SK-N-MC (cell line): ENCODE measurements at regions not wholly inside any gene's neighbourhood (a gene's known extent, or its start where the extent isn't known, plus 50 kb on each side); places are given as distances from the start of the nearest gene placed in this dataset.

Experiments used
- EZH2 ChIP-seq: fragments of 200-600 bp; sonication (generic); IDR thresholded peaks from one replicate; pipeline ENCODE4 v1.6.1; 2017; ENCODE audit warnings: antibody characterized with exemption
- FOXP2 ChIP-seq: optimal IDR thresholded peaks from 2 replicates; pipeline ENCODE3; 2011; ENCODE audit warnings: mild to moderate bottlenecking, moderate library complexity; ENCODE audit not compliant: insufficient read depth; ENCODE audit errors: extremely low read length, control extremely low read depth

GRCh38 chr10:33773886-33774480 lies 439.5 kb upstream of the NRP1 start:
- TF ChIP-seq EZH2 = no peak
- TF ChIP-seq FOXP2 = no peak
